OCI-LY3 (cell line): ENCODE measurements at regions not wholly inside any gene's neighbourhood (a gene's known extent, or its start where the extent isn't known, plus 50 kb on each side); places are given as distances from the start of the nearest gene placed in this dataset.

Source experiments
- EZH2phosphoT487 ChIP-seq: fragments of 200-600 bp; shearing (Covaris generic); IDR thresholded peaks from 2 replicates; pipeline ENCODE4 v1.6.1; 2018; ENCODE audit warnings: antibody characterized with exemption, mixed run types, low read depth
- TF ChIP-seq, protein P1 (sequence below): fragments of 200-600, 300-600 bp; sonication (generic); IDR thresholded peaks from 2 replicates; pipeline ENCODE4 v1.5.1; 2014; ENCODE audit warnings: antibody characterized with exemption, low read length, low read depth

DNA sequence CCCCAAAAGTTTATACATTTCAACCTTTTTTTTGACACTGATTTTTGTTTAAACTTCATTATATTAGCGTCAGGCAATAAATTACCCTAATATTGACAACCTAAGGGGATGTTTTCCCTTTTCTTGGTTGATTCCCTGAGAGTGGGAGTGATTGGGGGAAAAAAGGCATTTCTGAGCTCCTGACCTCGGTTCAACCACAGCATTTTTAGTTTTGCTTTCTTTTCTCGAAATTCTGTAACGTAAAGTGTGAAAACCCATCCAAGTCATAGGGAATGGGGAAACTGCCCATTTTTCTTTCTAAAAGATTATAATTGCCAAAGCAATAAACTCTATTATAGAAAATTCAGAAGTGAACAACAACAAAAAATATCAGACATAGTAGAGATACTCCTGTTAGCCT lies 67.9 kb upstream of the SPACA1 start:
- TF ChIP-seq, protein P1, sequence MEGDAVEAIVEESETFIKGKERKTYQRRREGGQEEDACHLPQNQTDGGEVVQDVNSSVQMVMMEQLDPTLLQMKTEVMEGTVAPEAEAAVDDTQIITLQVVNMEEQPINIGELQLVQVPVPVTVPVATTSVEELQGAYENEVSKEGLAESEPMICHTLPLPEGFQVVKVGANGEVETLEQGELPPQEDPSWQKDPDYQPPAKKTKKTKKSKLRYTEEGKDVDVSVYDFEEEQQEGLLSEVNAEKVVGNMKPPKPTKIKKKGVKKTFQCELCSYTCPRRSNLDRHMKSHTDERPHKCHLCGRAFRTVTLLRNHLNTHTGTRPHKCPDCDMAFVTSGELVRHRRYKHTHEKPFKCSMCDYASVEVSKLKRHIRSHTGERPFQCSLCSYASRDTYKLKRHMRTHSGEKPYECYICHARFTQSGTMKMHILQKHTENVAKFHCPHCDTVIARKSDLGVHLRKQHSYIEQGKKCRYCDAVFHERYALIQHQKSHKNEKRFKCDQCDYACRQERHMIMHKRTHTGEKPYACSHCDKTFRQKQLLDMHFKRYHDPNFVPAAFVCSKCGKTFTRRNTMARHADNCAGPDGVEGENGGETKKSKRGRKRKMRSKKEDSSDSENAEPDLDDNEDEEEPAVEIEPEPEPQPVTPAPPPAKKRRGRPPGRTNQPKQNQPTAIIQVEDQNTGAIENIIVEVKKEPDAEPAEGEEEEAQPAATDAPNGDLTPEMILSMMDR: no peak
- TF ChIP-seq EZH2phosphoT487: no peak
